ENCODE measurements at regions not wholly inside any gene's neighbourhood (a gene's known extent, or its start where the extent isn't known, plus 50 kb on each side); places are given as distances from the start of the nearest gene placed in this dataset.

- no CpG with 5 or more reads among the region's 4 CpGs for WGBS, 2 experiments (ENCODE audit: extremely low coverage in 2 of 2, insufficient read length in 1 of 2)
- no peak overlapping the region for H3K14ac ChIP-seq (replicated peaks; ENCODE audit: low read depth, low read length)
- H3K4me2 ChIP-seq (ENCODE audit: low read depth, low read length) = no peak overlapping the region
- no peak overlapping the region for H3K4me3 ChIP-seq (ENCODE audit: insufficient read depth, low read depth, low read length)
- H3K56ac ChIP-seq (ENCODE audit: extremely low read depth, insufficient read depth, low read length) = no peak overlapping the region
- H3K9ac ChIP-seq (ENCODE audit: low read depth, low read length) = no peak overlapping the region
- no peak overlapping the region for H2BK20ac ChIP-seq (ENCODE audit: low read depth, low read length)
- ATAC-seq (ENCODE audit: low read depth) = no peak
- H2AFZ ChIP-seq (replicated peaks; ENCODE audit: low read length, poor library complexity) = no peak overlapping the region
- peaks cover 4% of the 10 kb centered on the region; the same call in 1 of the 2 replicates for H3K9me3 ChIP-seq (ENCODE audit: control insufficient read depth, insufficient read depth, low read length)
- no peaks in the 10 kb centered on the region for H3K4me1 ChIP-seq (ENCODE audit: control insufficient read depth, insufficient read depth, low read length)
- H3K36me3 ChIP-seq (ENCODE audit: control insufficient read depth, insufficient read depth, low read length) = no peaks in the 10 kb centered on the region
- no peak for DNase-seq
- H4K20me1 ChIP-seq (ENCODE audit: insufficient read depth, low read length) = no peaks in the 10 kb centered on the region
- H3K9me1 ChIP-seq (ENCODE audit: insufficient read depth, low read length) = no peaks in the 10 kb centered on the region
- H2BK15ac ChIP-seq (ENCODE audit: low read depth, low read length) = no peak overlapping the region
- no peak overlapping the region for H2BK120ac ChIP-seq (ENCODE audit: low read depth, low read length)
- no peak overlapping the region for H4K91ac ChIP-seq (ENCODE audit: insufficient read depth, low read depth, low read length)
- H3K79me1 ChIP-seq (ENCODE audit: low read depth in 1 of 2, low read length in 2 of 2) = no peaks in the 10 kb centered on the region
- no peak overlapping the region for H2AK9ac ChIP-seq (replicated peaks; ENCODE audit: low read depth, low read length, poor library complexity)
- peak; percentile 54 for TF ChIP-seq CEBPB (IDR thresholded peaks at IDR 0.05; ENCODE audit: low read depth, low read length)
- no peak for TF ChIP-seq USF2 (IDR thresholded peaks at IDR 0.05; ENCODE audit: low read depth, low read length)
- in situ Hi-C loops (cut with MboI; ENCODE audit: low sequenced_read_pairs) (no loop called here), intact Hi-C loops (cut with micrococcal nuclease) (no loop called here), dilution Hi-C loops (cut with HindIII; ENCODE audit: low sequenced_read_pairs, unreplicated experiment) (no loop called here)
- no peak overlapping the region for H4K8ac ChIP-seq (ENCODE audit: low read depth in 2 of 2, low read length in 2 of 2)
- ChIA-PET POLR2A (ENCODE audit: unreplicated experiment) (no interaction called here), CTCF (no interaction called here)
- no peak overlapping the region for H3K4ac ChIP-seq (ENCODE audit: low read depth, low read length)
- H2AK5ac ChIP-seq (ENCODE audit: low read depth, low read length) = no peak overlapping the region
- no TSS peak for BruUV-seq (replicated peaks)
- no peak overlapping the region for H4K5ac ChIP-seq (ENCODE audit: low read depth, low read length)
- H3K18ac ChIP-seq (ENCODE audit: low read depth, low read length) = no peak overlapping the region
- H3K23ac ChIP-seq (ENCODE audit: low read depth, low read length) = no peak overlapping the region
- H2BK5ac ChIP-seq (ENCODE audit: low read depth, low read length, poor library complexity, severe bottlenecking) = no peak overlapping the region
- H3K27ac ChIP-seq (ENCODE audit: insufficient read depth, low read length) = no peak overlapping the region
- H3K27me3 ChIP-seq (ENCODE audit: control insufficient read depth, insufficient read depth, low read length) = no peaks in the 10 kb centered on the region
These were observed 402.6 kb upstream of the KIF2B start for GRCh38 chr17:53420035-53420641.

Measured in IMR-90 (cell line).